MCF 10A (cell line): ENCODE measurements at regions not wholly inside any gene's neighbourhood (a gene's known extent, or its start where the extent isn't known, plus 50 kb on each side); places are given as distances from the start of the nearest gene placed in this dataset.

Experiments
- BruUV-seq: library from RNA; stranded (reverse); fragments of 400-500 nt; replicated peaks from 2 replicates; lab custom pipeline; 2021; lab: Mats Ljungman, UMichigan
- CTCF ChIA-PET: fragments of 300-600 bp; sonication (Branson Sonifier 250); formaldehyde crosslinking; extraction: SDS; loops from one replicate; lab custom pipeline; 2021; ENCODE audit warnings: antibody characterized with exemption, inconsistent platforms; lab: Yijun Ruan, JAX
- POLR2A ChIA-PET: fragments of 300-600, 350-650 bp; sonication (Branson Sonifier 250); formaldehyde crosslinking; extraction: SDS; loops from one replicate; lab custom pipeline; 2020; ENCODE audit warnings: antibody characterized with exemption, inconsistent platforms; lab: Yijun Ruan, JAX
- DNase-seq: peaks from one replicate; pipeline ENCODE4 v3.0.0-alpha.2; 2018; ENCODE audit not compliant: unreplicated experiment
- H3K27ac Mint-ChIP-seq: one replicate; pipeline ENCODE4 v1.8.0; 2022; ENCODE audit warnings: mild to moderate bottlenecking, low read depth, mixed read lengths; ENCODE audit not compliant: unreplicated experiment
- H3K27me3 Mint-ChIP-seq: one replicate; pipeline ENCODE4 v1.8.0; 2022; ENCODE audit warnings: mixed read lengths; ENCODE audit not compliant: insufficient read depth, unreplicated experiment
- H3K36me3 Mint-ChIP-seq: one replicate; pipeline ENCODE4 v1.8.0; 2022; ENCODE audit warnings: mild to moderate bottlenecking, moderate library complexity, mixed read lengths; ENCODE audit not compliant: insufficient read depth, unreplicated experiment
- H3K4me1 Mint-ChIP-seq: one replicate; pipeline ENCODE4 v1.8.0; 2022; ENCODE audit warnings: mixed read lengths; ENCODE audit not compliant: insufficient read depth, unreplicated experiment
- H3K4me3 Mint-ChIP-seq: one replicate; pipeline ENCODE4 v1.8.0; 2022; ENCODE audit warnings: mild to moderate bottlenecking, moderate library complexity, mixed read lengths; ENCODE audit not compliant: unreplicated experiment
- H3K9me3 Mint-ChIP-seq: one replicate; pipeline ENCODE4 v1.8.0; 2022; ENCODE audit warnings: mixed read lengths; ENCODE audit not compliant: unreplicated experiment
- intact Hi-C: fragments of 100-400 bp; cut with micrococcal nuclease; formaldehyde crosslinking; loops from 2 replicates; pipeline ENCODE4 v1.14.1; 2022
- TF ChIP-seq, protein P1 (sequence below): fragments of 200-600 bp; IDR thresholded peaks from one replicate; pipeline ENCODE4 v1.8.0; 2022; ENCODE audit warnings: antibody characterized with exemption, mild to moderate bottlenecking; ENCODE audit not compliant: unreplicated experiment

DNA sequence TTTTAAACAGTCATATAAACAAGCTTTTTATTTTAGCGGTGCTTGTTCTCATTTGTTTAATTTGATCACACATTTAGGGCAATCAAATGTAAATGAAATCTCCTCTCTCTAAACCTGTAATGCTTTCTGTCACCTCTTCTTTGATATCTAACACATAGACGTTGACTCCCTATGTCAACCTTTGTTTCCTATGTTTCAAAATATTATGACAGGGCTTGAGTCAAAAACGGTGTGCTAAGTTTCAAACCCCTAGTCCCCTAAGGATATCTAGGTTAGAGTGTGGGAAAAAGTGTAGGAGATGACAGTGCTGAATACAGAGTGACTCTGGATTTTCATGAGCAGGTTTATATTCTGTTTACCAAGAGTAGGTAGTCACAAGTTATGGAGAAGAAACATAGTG lies 224.0 kb upstream of the CNKSR2 start:
- intact Hi-C loops: no loop called here
- no peaks in the 10 kb centered on the region for H3K36me3 Mint-ChIP-seq

DNA sequence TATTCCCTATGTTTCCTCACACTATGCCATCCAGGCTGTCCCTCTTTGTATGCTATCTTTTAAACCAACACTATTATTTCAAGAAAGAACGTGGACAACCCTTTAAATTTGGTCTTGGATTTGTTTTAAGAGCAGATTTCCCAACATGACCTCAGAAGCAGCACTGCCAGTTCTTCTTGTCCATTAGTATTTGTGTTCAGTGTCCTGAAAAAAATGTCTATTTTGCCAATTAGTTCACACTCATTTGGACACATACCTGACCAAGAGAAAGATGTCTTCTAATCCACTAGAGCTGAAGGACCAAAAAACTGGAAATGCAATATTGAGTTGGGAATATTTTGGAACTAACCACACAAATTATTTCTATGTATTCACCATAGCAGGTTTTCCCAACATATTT lies 223.2 kb upstream of the CNKSR2 start:
- intact Hi-C loops: no loop called here
- Mint-ChIP-seq H3K27me3 (no peaks in the 10 kb centered on the region), H3K4me1 (no peaks in the 10 kb centered on the region), H3K27ac (no peak overlapping the region), H3K9me3 (peaks cover 14% of the 10 kb centered on the region), H3K36me3 (no peaks in the 10 kb centered on the region), H3K4me3 (no peak overlapping the region)
- TF ChIP-seq, protein P1, sequence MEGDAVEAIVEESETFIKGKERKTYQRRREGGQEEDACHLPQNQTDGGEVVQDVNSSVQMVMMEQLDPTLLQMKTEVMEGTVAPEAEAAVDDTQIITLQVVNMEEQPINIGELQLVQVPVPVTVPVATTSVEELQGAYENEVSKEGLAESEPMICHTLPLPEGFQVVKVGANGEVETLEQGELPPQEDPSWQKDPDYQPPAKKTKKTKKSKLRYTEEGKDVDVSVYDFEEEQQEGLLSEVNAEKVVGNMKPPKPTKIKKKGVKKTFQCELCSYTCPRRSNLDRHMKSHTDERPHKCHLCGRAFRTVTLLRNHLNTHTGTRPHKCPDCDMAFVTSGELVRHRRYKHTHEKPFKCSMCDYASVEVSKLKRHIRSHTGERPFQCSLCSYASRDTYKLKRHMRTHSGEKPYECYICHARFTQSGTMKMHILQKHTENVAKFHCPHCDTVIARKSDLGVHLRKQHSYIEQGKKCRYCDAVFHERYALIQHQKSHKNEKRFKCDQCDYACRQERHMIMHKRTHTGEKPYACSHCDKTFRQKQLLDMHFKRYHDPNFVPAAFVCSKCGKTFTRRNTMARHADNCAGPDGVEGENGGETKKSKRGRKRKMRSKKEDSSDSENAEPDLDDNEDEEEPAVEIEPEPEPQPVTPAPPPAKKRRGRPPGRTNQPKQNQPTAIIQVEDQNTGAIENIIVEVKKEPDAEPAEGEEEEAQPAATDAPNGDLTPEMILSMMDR: no peak
- DNase-seq: no peak
- ChIA-PET CTCF (interaction anchor here (0.5 kb wide), 1 partner anchor 167 kb away, joined by 4 read pairs; no protein-coding TSS in a partner anchor), POLR2A (no interaction called here)
- BruUV-seq: no TSS peak

More for the DNA sequence above, 224.0 kb upstream of the CNKSR2 start:
- POLR2A ChIA-PET: no interaction called here
- TF ChIP-seq, protein P1: no peak
- DNase-seq: no peak
- CTCF ChIA-PET: no interaction called here
- Mint-ChIP-seq H3K4me1 (no peaks in the 10 kb centered on the region), H3K27me3 (no peaks in the 10 kb centered on the region), H3K27ac (no peak overlapping the region), H3K9me3 (peaks cover 11% of the 10 kb centered on the region), H3K4me3 (no peak overlapping the region)
- BruUV-seq: no TSS peak

DNA sequence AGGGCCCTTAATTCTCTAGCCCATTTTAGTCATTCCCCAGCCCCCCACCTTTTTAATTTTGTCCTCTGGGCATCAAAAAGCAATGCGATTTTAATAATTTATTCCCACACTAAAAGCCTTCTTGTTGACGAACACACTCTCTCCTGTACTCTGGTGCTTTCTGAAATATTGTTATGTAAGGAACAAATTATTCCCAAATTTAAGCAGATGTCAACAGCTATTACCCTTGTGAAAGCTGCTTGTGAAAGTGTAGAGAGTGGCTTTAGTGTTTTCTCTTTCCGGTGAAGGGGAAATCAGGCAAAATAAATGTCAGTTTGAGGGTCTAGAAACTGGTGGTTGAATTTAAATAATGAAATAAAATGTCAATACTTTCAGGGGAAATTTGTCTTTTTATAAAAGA lies 221.2 kb upstream of the CNKSR2 start:
- Mint-ChIP-seq H3K27me3 (no peaks in the 10 kb centered on the region), H3K36me3 (no peaks in the 10 kb centered on the region), H3K9me3 (peaks cover 17% of the 10 kb centered on the region), H3K27ac (no peak overlapping the region), H3K4me1 (no peaks in the 10 kb centered on the region), H3K4me3 (no peak overlapping the region)
- ChIA-PET POLR2A (no interaction called here), CTCF (interaction anchor here (0.6 kb wide), 1 partner anchor 76 kb away, joined by 5 read pairs; no protein-coding TSS in a partner anchor)
- no TSS peak for BruUV-seq
- no peak for DNase-seq
- TF ChIP-seq, protein P1: no peak
- intact Hi-C loops: no loop called here

DNA sequence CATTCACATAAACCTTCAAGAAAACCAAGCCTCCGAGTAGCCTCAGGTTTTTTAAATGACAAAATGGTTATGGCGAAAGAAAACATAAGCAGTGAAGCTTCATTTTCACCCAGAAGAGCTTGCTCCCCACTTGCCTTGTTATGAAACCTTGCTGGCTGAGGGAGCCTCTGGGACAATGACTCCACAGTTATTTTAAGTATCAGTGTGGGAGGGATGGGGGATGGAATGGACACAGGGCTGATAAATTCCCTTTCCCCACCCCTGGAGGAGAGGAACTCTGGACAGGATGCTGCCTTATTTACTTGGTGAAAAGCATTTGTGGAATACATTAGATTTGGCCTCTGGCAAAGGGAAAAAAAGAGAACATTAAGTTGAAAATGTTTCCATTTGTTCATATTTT lies 220.7 kb upstream of the CNKSR2 start:
- H3K36me3 Mint-ChIP-seq: no peaks in the 10 kb centered on the region
- intact Hi-C loops: no loop called here
- no peaks in the 10 kb centered on the region for H3K27me3 Mint-ChIP-seq
- no peak overlapping the region for H3K27ac Mint-ChIP-seq
- ChIA-PET POLR2A (no interaction called here), CTCF (interaction anchor here (0.6 kb wide), 1 partner anchor 283 kb away, joined by 3 read pairs; no protein-coding TSS in a partner anchor)
- TF ChIP-seq, protein P1: no peak
- H3K9me3 Mint-ChIP-seq: peaks cover 14% of the 10 kb centered on the region
- no peak overlapping the region for H3K4me3 Mint-ChIP-seq
- peak; percentile 6 for DNase-seq
- BruUV-seq: no TSS peak
- H3K4me1 Mint-ChIP-seq: no peaks in the 10 kb centered on the region
